Smooth muscle cell (in vitro differentiated cells): ENCODE measurements at regions not wholly inside any gene's neighbourhood (a gene's known extent, or its start where the extent isn't known, plus 50 kb on each side); places are given as distances from the start of the nearest gene placed in this dataset.

Experiments
- DNase-seq: peaks from one replicate; lab custom pipeline; 2025; ENCODE audit not compliant: unreplicated experiment; lab: John Stamatoyannopoulos, UW
- H2AFZ ChIP-seq: fragments of 200-600 bp; sonication (generic); 2 replicates; pipeline ENCODE4 v1.6.0; 2016; ENCODE audit warnings: antibody characterized with exemption, low read depth, mild to moderate bottlenecking
- H3F3A ChIP-seq: fragments of 200-600 bp; sonication (generic); 2 replicates; pipeline ENCODE4 v1.6.0; 2017; ENCODE audit warnings: antibody characterized with exemption, low read depth
- H3K27ac ChIP-seq: fragments of 200-600 bp; sonication (generic); 2 replicates; pipeline ENCODE4 v1.5.1; 2016; ENCODE audit warnings: low read depth, mild to moderate bottlenecking
- H3K27me3 ChIP-seq: fragments of 200-600 bp; sonication (generic); 2 replicates; pipeline ENCODE4 v1.6.1; 2016; ENCODE audit warnings: low read depth, mild to moderate bottlenecking
- H3K36me3 ChIP-seq: fragments of 200-600 bp; sonication (generic); 2 replicates; pipeline ENCODE4 v1.5.1; 2016; ENCODE audit warnings: low read depth
- H3K4me1 ChIP-seq: fragments of 200-600 bp; sonication (generic); 2 replicates; pipeline ENCODE4 v1.5.1; 2016; ENCODE audit warnings: low read depth
- H3K4me2 ChIP-seq: fragments of 200-600 bp; sonication (generic); 2 replicates; pipeline ENCODE4 v1.6.0; 2016; ENCODE audit warnings: mild to moderate bottlenecking
- H3K4me3 ChIP-seq: fragments of 200-600 bp; sonication (generic); 2 replicates; pipeline ENCODE4 v1.5.1; 2016; ENCODE audit warnings: mild to moderate bottlenecking
- H3K79me2 ChIP-seq: fragments of 200-600 bp; sonication (generic); 2 replicates; pipeline ENCODE4 v1.6.0; 2016; ENCODE audit warnings: low read depth, mild to moderate bottlenecking
- H3K9ac ChIP-seq: fragments of 200-600 bp; sonication (generic); 2 replicates; pipeline ENCODE4 v1.6.0; 2016; ENCODE audit warnings: low read depth
- H3K9me3 ChIP-seq: fragments of 200-600 bp; sonication (generic); replicated peaks from 2 replicates; pipeline ENCODE4 v1.5.1; 2016; ENCODE audit warnings: low read depth
- H4K20me1 ChIP-seq: fragments of 200-600 bp; sonication (generic); 2 replicates; pipeline ENCODE4 v1.6.0; 2016; ENCODE audit warnings: low read depth
- WGBS: methylation state at CpG from one replicate; pipeline ENCODE4 v1.1.7; 2016; ENCODE audit warnings: low lambda C conversion rate; 5-methylcytosine and 5-hydroxymethylcytosine counted together
- TF ChIP-seq, protein P1 (sequence below): fragments of 200-600 bp; sonication (generic); IDR thresholded peaks from 2 replicates; pipeline ENCODE4 v1.5.1; 2017; ENCODE audit warnings: borderline replicate concordance, mild to moderate bottlenecking, antibody characterized with exemption; ENCODE audit not compliant: insufficient read depth, poor library complexity, severe bottlenecking

DNA sequence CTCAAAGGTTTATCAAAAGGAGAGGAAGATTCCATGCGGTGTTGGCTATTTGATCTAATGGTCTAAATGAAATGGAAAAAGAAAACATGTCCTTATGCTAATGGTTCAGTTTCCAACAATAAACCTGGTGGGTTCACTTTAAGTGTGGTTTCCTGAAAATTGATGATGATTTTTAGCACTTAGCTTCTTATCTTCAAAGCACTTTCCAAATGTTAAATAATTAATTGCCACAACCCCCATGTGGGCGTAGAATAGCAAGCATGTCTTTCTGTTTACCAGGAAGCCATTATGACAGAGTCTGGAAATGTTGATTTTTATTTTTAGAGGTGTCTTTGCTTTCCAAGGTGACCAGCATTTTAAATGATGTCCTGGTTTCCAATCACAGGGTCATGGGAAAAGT is 134.8 kb upstream of the SLC4A4 start:
- no peaks in the 10 kb centered on the region for H4K20me1 ChIP-seq
- H3K4me2 ChIP-seq: no peak overlapping the region
- H3K27me3 ChIP-seq: no peaks in the 10 kb centered on the region
- H3K9me3 ChIP-seq: no peaks in the 10 kb centered on the region
- 73% methylated on average over 2 of the region's 2 CpGs for WGBS
- H3K27ac ChIP-seq: no peak overlapping the region
- no peak overlapping the region for H2AFZ ChIP-seq
- no peaks in the 10 kb centered on the region for H3K79me2 ChIP-seq
- DNase-seq: no peak
- H3K36me3 ChIP-seq: no peaks in the 10 kb centered on the region
- H3K4me3 ChIP-seq: no peak overlapping the region
- peaks cover 5% of the 10 kb centered on the region for H3F3A ChIP-seq
- H3K4me1 ChIP-seq: peaks cover 4% of the 10 kb centered on the region
- TF ChIP-seq, protein P1, sequence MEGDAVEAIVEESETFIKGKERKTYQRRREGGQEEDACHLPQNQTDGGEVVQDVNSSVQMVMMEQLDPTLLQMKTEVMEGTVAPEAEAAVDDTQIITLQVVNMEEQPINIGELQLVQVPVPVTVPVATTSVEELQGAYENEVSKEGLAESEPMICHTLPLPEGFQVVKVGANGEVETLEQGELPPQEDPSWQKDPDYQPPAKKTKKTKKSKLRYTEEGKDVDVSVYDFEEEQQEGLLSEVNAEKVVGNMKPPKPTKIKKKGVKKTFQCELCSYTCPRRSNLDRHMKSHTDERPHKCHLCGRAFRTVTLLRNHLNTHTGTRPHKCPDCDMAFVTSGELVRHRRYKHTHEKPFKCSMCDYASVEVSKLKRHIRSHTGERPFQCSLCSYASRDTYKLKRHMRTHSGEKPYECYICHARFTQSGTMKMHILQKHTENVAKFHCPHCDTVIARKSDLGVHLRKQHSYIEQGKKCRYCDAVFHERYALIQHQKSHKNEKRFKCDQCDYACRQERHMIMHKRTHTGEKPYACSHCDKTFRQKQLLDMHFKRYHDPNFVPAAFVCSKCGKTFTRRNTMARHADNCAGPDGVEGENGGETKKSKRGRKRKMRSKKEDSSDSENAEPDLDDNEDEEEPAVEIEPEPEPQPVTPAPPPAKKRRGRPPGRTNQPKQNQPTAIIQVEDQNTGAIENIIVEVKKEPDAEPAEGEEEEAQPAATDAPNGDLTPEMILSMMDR: no peak
- H3K9ac ChIP-seq: no peak overlapping the region

DNA sequence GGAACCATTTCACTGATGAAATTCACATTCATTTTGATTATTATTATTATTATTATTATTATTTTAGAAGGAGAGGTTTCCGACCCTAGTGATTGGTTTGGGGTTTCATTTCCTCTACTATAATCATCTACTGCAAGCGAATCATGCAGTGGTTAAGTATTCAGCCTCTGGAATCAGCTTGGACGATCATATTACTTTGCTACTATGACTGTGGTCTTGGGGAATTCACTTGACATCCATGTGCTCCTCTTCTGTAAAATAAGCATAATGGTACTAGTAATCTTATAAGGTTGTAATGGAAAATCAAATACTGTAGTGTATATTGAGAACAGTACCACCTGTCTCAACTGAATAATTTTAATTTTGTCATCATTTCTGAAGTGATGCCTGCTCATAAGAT is 132.1 kb upstream of the SLC4A4 start:
- Histone ChIP-seq H3K27ac (no peak overlapping the region), H4K20me1 (no peaks in the 10 kb centered on the region), H3K4me3 (no peak overlapping the region), H3K9ac (no peak overlapping the region), H3K9me3 (no peaks in the 10 kb centered on the region), H3F3A (peaks cover 5% of the 10 kb centered on the region), H3K4me1 (peaks cover 4% of the 10 kb centered on the region), H3K36me3 (no peaks in the 10 kb centered on the region), H3K27me3 (no peaks in the 10 kb centered on the region), H3K79me2 (no peaks in the 10 kb centered on the region), H2AFZ (no peak overlapping the region), H3K4me2 (no peak overlapping the region)
- no peak for DNase-seq
- 82% methylated on average over 3 of the region's 3 CpGs for whole genome bisulfite sequencing
- TF ChIP-seq, protein P1: no peak

DNA sequence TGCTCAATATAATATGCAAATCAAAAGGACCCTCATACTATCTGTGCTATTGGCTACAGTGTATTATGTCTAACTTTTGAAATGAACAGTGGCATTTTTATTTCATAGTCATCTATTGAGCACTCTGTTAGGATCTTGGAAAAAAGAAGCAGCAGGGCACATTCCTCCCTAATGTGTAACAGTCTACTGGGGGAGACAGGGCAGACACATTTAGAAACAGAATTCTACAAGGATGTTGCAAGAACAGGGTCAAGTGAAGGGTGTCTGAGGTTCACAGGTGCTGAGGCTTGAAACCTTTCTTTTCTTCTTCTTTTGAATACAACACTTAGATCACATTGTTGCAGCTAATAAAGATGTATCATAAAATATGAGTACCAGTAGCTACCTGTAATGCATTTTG is 129.7 kb upstream of the SLC4A4 start:
- no peak for DNase-seq
- no peaks in the 10 kb centered on the region for H3K36me3 ChIP-seq
- no peaks in the 10 kb centered on the region for H3K9me3 ChIP-seq
- no peaks in the 10 kb centered on the region for H3K79me2 ChIP-seq
- H3K27me3 ChIP-seq: no peaks in the 10 kb centered on the region
- H3K4me1 ChIP-seq: peaks cover 4% of the 10 kb centered on the region
- no peaks in the 10 kb centered on the region for H4K20me1 ChIP-seq
- TF ChIP-seq, protein P1: no peak
- no peak overlapping the region for H3K9ac ChIP-seq
- H2AFZ ChIP-seq: no peak overlapping the region
- H3F3A ChIP-seq: peaks cover 5% of the 10 kb centered on the region
- peak overlapping the region; percentile 53 for H3K4me2 ChIP-seq
- H3K4me3 ChIP-seq: no peak overlapping the region
- H3K27ac ChIP-seq: no peak overlapping the region

DNA sequence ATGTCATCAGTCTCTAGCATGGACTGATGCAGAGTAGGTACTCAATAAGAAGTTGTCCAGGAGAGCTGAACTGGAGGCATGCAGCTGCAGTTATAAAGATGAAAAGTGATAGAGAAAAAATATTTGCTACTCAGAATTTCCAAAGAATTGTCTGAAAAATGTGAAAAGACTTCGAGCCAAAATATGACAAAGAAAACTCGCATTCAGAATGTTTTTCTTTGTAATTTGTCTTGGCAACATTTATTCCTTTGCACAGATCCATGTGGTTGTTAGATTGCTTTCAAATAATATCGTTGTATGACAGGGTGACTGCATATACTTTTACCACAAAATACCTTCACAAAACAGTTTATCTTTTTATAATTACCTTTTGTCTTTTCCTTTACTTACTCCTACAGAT is 128.0 kb upstream of the SLC4A4 start:
- no peak for DNase-seq
- Histone ChIP-seq H3F3A (peaks cover 5% of the 10 kb centered on the region), H3K79me2 (no peaks in the 10 kb centered on the region), H3K4me3 (no peak overlapping the region), H3K36me3 (no peaks in the 10 kb centered on the region), H3K9me3 (no peaks in the 10 kb centered on the region), H2AFZ (no peak overlapping the region), H3K9ac (no peak overlapping the region), H3K27me3 (no peaks in the 10 kb centered on the region), H3K4me1 (peaks cover 4% of the 10 kb centered on the region), H3K4me2 (no peak overlapping the region), H4K20me1 (no peaks in the 10 kb centered on the region), H3K27ac (no peak overlapping the region)
- TF ChIP-seq, protein P1: no peak
- 94% methylated on average over 3 of the region's 3 CpGs for WGBS
